Activated B cell treated with CpG ODN at 0.5 μM for 24 hours (primary cell): ENCODE measurements at regions not wholly inside any gene's neighbourhood (a gene's known extent, or its start where the extent isn't known, plus 50 kb on each side); places are given as distances from the start of the nearest gene placed in this dataset.

Experiments
- ATAC-seq: fragments of 200-7000 bp; cut with Tn5 transposase; one replicate; pipeline ENCODE4 v1.10.0; 2021; ENCODE audit warnings: low read depth, mild to moderate bottlenecking, moderate library complexity
- CTCF ChIA-PET: fragments of 350-600 bp; sonication (Branson Sonifier 250); formaldehyde crosslinking; loops from one replicate; lab custom pipeline; 2021; ENCODE audit warnings: antibody characterized with exemption; lab: Charles Lee
- POLR2A ChIA-PET: fragments of 350-600 bp; sonication (Branson Sonifier 250); formaldehyde crosslinking; loops from one replicate; lab custom pipeline; 2021; ENCODE audit warnings: antibody characterized with exemption; lab: Charles Lee
- DNase-seq: peaks from one replicate; pipeline ENCODE4 v3.0.0; 2022
- H3K27ac Mint-ChIP-seq: one replicate; pipeline ENCODE4 v1.8.0; 2020; ENCODE audit warnings: mixed read lengths
- H3K27me3 Mint-ChIP-seq: one replicate; pipeline ENCODE4 v1.8.0; 2021; ENCODE audit warnings: mixed read lengths
- H3K36me3 Mint-ChIP-seq: one replicate; pipeline ENCODE4 v1.8.0; 2021; ENCODE audit warnings: low read depth, mixed read lengths
- H3K4me1 Mint-ChIP-seq: one replicate; pipeline ENCODE4 v1.8.0; 2021; ENCODE audit warnings: mixed read lengths
- H3K4me3 Mint-ChIP-seq: one replicate; pipeline ENCODE4 v1.8.0; 2020; ENCODE audit warnings: mild to moderate bottlenecking, mixed read lengths
- H3K9me3 Mint-ChIP-seq: one replicate; pipeline ENCODE4 v1.8.0; 2020; ENCODE audit warnings: mixed read lengths
- intact Hi-C: fragments of 100-400 bp; cut with micrococcal nuclease; formaldehyde crosslinking; loops from one replicate; pipeline ENCODE4 v1.15.1; 2024
- TF ChIP-seq, protein P1 (sequence below): fragments of 200-600 bp; IDR thresholded peaks from one replicate; pipeline ENCODE4 v1.8.0; 2022; ENCODE audit warnings: antibody characterized with exemption, mild to moderate bottlenecking

DNA sequence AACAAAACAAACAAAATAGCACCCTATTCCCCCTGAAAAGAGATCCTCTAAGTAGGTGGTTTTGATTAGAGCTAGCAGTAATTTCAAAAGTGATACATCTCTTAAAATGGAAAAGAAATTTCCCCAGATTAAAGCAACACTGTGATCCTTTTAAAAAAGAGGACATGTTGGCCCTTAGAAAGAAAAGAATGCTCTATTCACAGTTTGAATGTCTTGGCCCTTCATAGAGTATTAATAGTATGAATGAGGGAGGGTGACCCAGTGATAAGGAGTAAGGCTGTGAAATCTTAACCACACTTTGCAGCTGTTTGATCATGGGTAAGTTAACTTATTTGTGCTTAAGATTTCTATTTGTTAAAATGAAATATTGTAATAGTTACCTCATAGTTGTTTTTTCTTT, 467.7 kb upstream of the MEF2C start:
- intact Hi-C loops = loop anchor here (2.0 kb wide), 1 partner anchor 14 kb away; no protein-coding TSS in a partner anchor
- ChIA-PET POLR2A (interaction anchor here (1.1 to 2.5 kb wide), 3 partner anchors 37 to 468 kb away, joined by 3 to 8 read pairs (median 5); partner anchors contain the start of gene MEF2C), CTCF (interaction anchor here (1.2 kb wide), 1 partner anchor 349 kb away, joined by 3 read pairs; no protein-coding TSS in a partner anchor)
- no peaks in the 10 kb centered on the region for H3K27me3 Mint-ChIP-seq
- no peak overlapping the region for H3K4me3 Mint-ChIP-seq
- peaks cover 27% of the 10 kb centered on the region for H3K4me1 Mint-ChIP-seq
- H3K27ac Mint-ChIP-seq = no peak overlapping the region
- peaks cover 2% of the 10 kb centered on the region for H3K9me3 Mint-ChIP-seq
- TF ChIP-seq, protein P1, sequence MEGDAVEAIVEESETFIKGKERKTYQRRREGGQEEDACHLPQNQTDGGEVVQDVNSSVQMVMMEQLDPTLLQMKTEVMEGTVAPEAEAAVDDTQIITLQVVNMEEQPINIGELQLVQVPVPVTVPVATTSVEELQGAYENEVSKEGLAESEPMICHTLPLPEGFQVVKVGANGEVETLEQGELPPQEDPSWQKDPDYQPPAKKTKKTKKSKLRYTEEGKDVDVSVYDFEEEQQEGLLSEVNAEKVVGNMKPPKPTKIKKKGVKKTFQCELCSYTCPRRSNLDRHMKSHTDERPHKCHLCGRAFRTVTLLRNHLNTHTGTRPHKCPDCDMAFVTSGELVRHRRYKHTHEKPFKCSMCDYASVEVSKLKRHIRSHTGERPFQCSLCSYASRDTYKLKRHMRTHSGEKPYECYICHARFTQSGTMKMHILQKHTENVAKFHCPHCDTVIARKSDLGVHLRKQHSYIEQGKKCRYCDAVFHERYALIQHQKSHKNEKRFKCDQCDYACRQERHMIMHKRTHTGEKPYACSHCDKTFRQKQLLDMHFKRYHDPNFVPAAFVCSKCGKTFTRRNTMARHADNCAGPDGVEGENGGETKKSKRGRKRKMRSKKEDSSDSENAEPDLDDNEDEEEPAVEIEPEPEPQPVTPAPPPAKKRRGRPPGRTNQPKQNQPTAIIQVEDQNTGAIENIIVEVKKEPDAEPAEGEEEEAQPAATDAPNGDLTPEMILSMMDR = no peak
- no peaks in the 10 kb centered on the region for H3K36me3 Mint-ChIP-seq
- ATAC-seq (no peak), DNase-seq (no peak)

DNA sequence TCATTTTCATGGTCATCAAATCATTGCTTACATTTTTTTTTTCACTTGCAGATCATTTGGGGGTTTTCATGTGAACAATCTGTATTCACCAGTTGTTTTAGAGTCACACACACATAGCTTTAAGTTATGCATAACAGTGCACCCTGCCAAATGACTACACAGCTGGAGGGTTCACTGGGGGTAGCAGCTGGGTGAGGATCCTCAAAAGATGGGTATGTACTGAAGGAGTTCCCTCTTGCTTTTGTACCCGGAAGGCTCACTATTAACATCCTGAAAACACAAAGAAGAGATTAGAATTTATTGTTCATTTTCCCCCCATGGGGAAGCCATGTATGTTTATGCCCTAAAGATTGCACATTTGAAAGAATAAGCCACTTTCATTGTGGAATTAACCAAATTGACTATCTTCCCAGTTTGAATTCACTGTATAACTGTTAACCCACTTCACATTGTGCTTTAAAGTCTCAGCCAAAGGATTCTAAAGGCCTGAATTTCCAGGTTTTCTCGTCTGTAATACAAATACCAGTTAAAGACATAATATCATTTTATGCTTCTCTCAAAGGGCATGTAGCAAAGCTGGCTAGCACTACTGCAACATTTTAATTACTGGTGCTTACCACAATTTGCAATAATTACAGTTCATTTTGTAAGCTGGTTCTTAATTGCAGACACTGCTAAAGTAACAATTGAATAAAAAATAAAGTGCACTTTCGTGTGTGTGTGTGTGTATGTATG, 466.4 kb upstream of the MEF2C start:
- Mint-ChIP-seq H3K36me3 (no peaks in the 10 kb centered on the region), H3K9me3 (peaks cover 2% of the 10 kb centered on the region), H3K27me3 (no peaks in the 10 kb centered on the region), H3K27ac (no peak overlapping the region), H3K4me1 (peaks cover 36% of the 10 kb centered on the region), H3K4me3 (no peak overlapping the region)
- CTCF ChIA-PET = interaction anchor here (1.2 kb wide), 1 partner anchor 348 kb away, joined by 3 read pairs; no protein-coding TSS in a partner anchor
- POLR2A ChIA-PET = interaction anchor here (0.5 to 2.5 kb wide), 2 partner anchors 36 to 343 kb away, joined by 3 to 8 read pairs; no protein-coding TSS in a partner anchor
- DNase-seq (no peak), ATAC-seq (no peak)
- intact Hi-C loops = no loop called here
- TF ChIP-seq, protein P1 = no peak

DNA sequence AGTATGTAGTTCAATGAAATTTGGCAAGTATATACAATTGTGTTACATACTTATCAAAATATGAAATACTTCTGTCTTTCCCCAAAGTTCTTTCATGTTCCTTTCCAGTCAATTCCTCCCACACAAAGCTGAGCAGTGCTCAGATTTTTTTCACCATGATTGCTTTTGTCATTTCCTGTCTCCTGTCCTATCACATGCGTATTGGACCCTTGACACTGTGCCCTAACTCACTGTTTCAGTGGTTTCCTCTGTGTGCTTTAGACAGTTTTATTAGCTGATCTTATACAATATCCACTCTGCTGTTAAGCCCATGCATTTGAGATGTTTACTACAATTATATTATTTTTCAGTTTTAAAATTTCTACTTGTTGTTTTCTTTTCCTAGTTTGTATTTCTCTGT, 463.6 kb upstream of the MEF2C start:
- CTCF ChIA-PET = no interaction called here
- TF ChIP-seq, protein P1 = no peak
- no peaks in the 10 kb centered on the region for H3K36me3 Mint-ChIP-seq
- intact Hi-C loops = no loop called here
- DNase-seq = no peak
- H3K9me3 Mint-ChIP-seq = no peaks in the 10 kb centered on the region
- H3K27me3 Mint-ChIP-seq = no peaks in the 10 kb centered on the region
- no peak overlapping the region for H3K27ac Mint-ChIP-seq
- H3K4me1 Mint-ChIP-seq = peaks cover 52% of the 10 kb centered on the region
- H3K4me3 Mint-ChIP-seq = no peak overlapping the region
- ATAC-seq = no peak
- POLR2A ChIA-PET = interaction anchor here (0.7 kb wide), 2 partner anchors 46 to 324 kb away, joined by 5 to 6 read pairs; no protein-coding TSS in a partner anchor

DNA sequence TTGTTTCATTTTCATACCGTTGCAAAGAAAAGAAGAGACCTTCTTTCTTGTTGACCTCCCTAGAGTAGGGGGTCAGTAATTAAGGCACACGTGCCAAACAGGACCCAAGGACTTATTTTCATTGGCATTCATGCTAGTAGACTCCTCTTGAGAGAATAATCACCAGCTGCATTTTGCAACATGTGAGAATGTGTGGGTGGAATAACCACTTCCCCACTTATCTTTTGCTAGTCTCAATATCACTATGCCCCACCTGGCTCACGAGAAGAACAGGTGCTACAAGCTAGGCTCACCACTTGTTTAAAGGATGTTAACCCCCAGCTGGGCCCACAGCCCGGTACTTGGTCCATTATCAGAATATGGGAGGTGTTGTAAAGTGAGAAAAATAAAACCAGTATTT, 460.7 kb upstream of the MEF2C start:
- ATAC-seq (peak; percentile 79), DNase-seq (peak; percentile 29)
- ChIA-PET CTCF (interaction anchor here (1.6 to 2.3 kb wide), 3 partner anchors 30 to 613 kb away, joined by 5 to 11 read pairs (median 5); no protein-coding TSS in a partner anchor), POLR2A (interaction anchor here (0.5 to 5.3 kb wide), 14 partner anchors 10 to 612 kb away, joined by 3 to 50 read pairs (median 7); partner anchors contain the start of gene MEF2C)
- Mint-ChIP-seq H3K27ac (peak overlapping the region; percentile 80), H3K9me3 (no peaks in the 10 kb centered on the region), H3K36me3 (no peaks in the 10 kb centered on the region), H3K4me1 (peaks cover 49% of the 10 kb centered on the region), H3K4me3 (peak overlapping the region; percentile 42), H3K27me3 (no peaks in the 10 kb centered on the region)
- intact Hi-C loops = loop anchor here (1.0 to 2.0 kb wide), 6 partner anchors 29 to 609 kb away; no protein-coding TSS in a partner anchor
- TF ChIP-seq, protein P1 = no peak
